Panc1 (cell line): ENCODE measurements at regions not wholly inside any gene's neighbourhood (a gene's known extent, or its start where the extent isn't known, plus 50 kb on each side); places are given as distances from the start of the nearest gene placed in this dataset.

Source experiments
- ATAC-seq: fragments of 200-7000 bp; cut with Tn5 transposase; 2 replicates; pipeline ENCODE4 v1.9.1; 2020; ENCODE audit warnings: mild to moderate bottlenecking, moderate library complexity
- BruUV-seq: library from RNA; stranded (reverse); fragments of 400-500 nt; replicated peaks from 2 replicates; lab custom pipeline; 2021; lab: Mats Ljungman, UMichigan
- CTCF ChIA-PET: fragments of 300-600 bp; sonication (Branson Sonifier 250); formaldehyde crosslinking; loops from one replicate; lab custom pipeline; 2022; ENCODE audit warnings: antibody characterized with exemption; lab: Charles Lee
- POLR2A ChIA-PET: fragments of 300-600 bp; sonication (Branson Sonifier 250); formaldehyde crosslinking; loops from one replicate; lab custom pipeline; 2022; ENCODE audit warnings: antibody characterized with exemption; lab: Charles Lee
- DNase-seq: peaks from one replicate; pipeline ENCODE4 v3.0.0-alpha.2; 2010; ENCODE audit warnings: low read depth, low spot score
- H3K27ac ChIP-seq: 2 replicates; pipeline ENCODE4 v1.5.1; 2011; ENCODE audit warnings: mild to moderate bottlenecking, low read length, inconsistent platforms
- H3K27me3 ChIP-seq: fragments of 200-500 bp; sonication (Bioruptor generic); 2 replicates; pipeline ENCODE4 v1.6.0; 2014; ENCODE audit warnings: low read length, inconsistent platforms; ENCODE audit not compliant: control insufficient read depth, insufficient read depth
- H3K36me3 ChIP-seq: fragments of 200-500 bp; sonication (Bioruptor generic); 2 replicates; pipeline ENCODE4 v1.5.1; 2014; ENCODE audit warnings: inconsistent platforms, mild to moderate bottlenecking, low read length, moderate library complexity; ENCODE audit not compliant: control insufficient read depth, insufficient read depth
- H3K4me1 ChIP-seq: 2 replicates; pipeline ENCODE4 v1.5.1; 2011; ENCODE audit warnings: inconsistent platforms, mild to moderate bottlenecking, low read length, moderate library complexity; ENCODE audit not compliant: control insufficient read depth, insufficient read depth
- H3K4me3 ChIP-seq, 2 experiments: 2 replicates each; pipeline ENCODE4 v1.5.1; 2011 to 2012; ENCODE audit warnings: low read depth in 2 of 2, low read length in 2 of 2, mild to moderate bottlenecking in 2 of 2, inconsistent platforms in 1 of 2, moderate library complexity in 1 of 2
- H3K9me3 ChIP-seq: fragments of 200-500 bp; sonication (Bioruptor generic); 2 replicates; pipeline ENCODE4 v1.5.1; 2014; ENCODE audit warnings: low read depth, mild to moderate bottlenecking, inconsistent platforms, low read length, moderate library complexity; ENCODE audit not compliant: control insufficient read depth, insufficient read depth
- POLR2AphosphoS5 ChIP-seq: IDR thresholded peaks from 2 replicates; pipeline ENCODE4 v1.6.1; 2012; ENCODE audit warnings: mild to moderate bottlenecking, low read depth, low read length, moderate library complexity
- REST ChIP-seq, 2 experiments: IDR thresholded peaks; 2 replicates each; pipeline ENCODE4 v1.6.1; 2011 to 2012; ENCODE audit warnings: low read depth in 2 of 2, control low read depth in 1 of 2, low read length in 1 of 2, mild to moderate bottlenecking in 1 of 2, moderate library complexity in 1 of 2; ENCODE audit not compliant: insufficient read depth in 1 of 2
- SIN3A ChIP-seq: IDR thresholded peaks from 2 replicates; pipeline ENCODE4 v1.6.1; 2012; ENCODE audit warnings: low read depth, mild to moderate bottlenecking, low read length, moderate library complexity, borderline replicate concordance; ENCODE audit not compliant: insufficient read depth
- TCF7L2 ChIP-seq: IDR thresholded peaks from 2 replicates; pipeline ENCODE4 v1.6.1; 2011; ENCODE audit warnings: mild to moderate bottlenecking, low read depth, low read length, inconsistent platforms
- in situ Hi-C: cut with HindIII; loops from 2 replicates; pipeline ENCODE4 v1.10.0; 2016; ENCODE audit warnings: low sequenced_read_pairs, low pct_unique_long_range_greater_than_20kb
- intact Hi-C: fragments of 100-400 bp; cut with micrococcal nuclease; formaldehyde crosslinking; loops from one replicate; pipeline ENCODE4 v1.10.0; 2022; ENCODE audit not compliant: unreplicated experiment
- TF ChIP-seq, protein P1 (sequence below): fragments of 450-650 bp; IDR thresholded peaks from 2 replicates; pipeline ENCODE4 v1.5.1; 2017; ENCODE audit warnings: mild to moderate bottlenecking

DNA sequence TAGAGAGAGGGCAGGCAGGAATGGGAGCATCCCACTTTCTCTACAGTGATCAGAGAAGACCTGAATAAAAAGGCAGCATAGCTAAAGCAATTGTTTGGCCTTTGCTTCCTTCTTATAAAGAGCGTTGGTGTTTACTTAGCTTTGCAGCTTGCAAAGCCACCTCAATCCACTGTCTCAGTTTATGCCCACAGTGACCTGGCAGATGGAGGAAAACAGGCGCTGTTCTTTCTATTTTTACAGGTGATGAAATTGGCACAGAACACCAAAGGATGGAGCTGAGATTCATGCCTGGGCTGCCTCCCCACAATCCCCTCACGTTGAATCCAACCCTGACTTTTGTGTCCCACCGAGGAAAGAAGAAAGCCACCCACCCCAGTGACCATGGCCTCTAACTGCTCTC lies 130.5 kb downstream of the TTLL2 start:
- ChIA-PET CTCF (interaction anchor here (0.6 kb wide), 1 partner anchor 865 kb away, joined by 3 read pairs; no protein-coding TSS in a partner anchor), POLR2A (no interaction called here)
- H3K27ac ChIP-seq = no peak overlapping the region
- in situ Hi-C loops = no loop called here
- no peak for TF ChIP-seq POLR2AphosphoS5
- TF ChIP-seq SIN3A = no peak
- H3K36me3 ChIP-seq = no peaks in the 10 kb centered on the region
- H3K4me3 ChIP-seq = no peak overlapping the region
- DNase-seq (no peak), ATAC-seq (no peak)
- H3K4me1 ChIP-seq = no peaks in the 10 kb centered on the region
- H3K9me3 ChIP-seq = no peaks in the 10 kb centered on the region; the same call in 1 of the 2 replicates
- peaks cover 25% of the 10 kb centered on the region for H3K27me3 ChIP-seq
- no TSS peak for BruUV-seq
- intact Hi-C loops = no loop called here

DNA sequence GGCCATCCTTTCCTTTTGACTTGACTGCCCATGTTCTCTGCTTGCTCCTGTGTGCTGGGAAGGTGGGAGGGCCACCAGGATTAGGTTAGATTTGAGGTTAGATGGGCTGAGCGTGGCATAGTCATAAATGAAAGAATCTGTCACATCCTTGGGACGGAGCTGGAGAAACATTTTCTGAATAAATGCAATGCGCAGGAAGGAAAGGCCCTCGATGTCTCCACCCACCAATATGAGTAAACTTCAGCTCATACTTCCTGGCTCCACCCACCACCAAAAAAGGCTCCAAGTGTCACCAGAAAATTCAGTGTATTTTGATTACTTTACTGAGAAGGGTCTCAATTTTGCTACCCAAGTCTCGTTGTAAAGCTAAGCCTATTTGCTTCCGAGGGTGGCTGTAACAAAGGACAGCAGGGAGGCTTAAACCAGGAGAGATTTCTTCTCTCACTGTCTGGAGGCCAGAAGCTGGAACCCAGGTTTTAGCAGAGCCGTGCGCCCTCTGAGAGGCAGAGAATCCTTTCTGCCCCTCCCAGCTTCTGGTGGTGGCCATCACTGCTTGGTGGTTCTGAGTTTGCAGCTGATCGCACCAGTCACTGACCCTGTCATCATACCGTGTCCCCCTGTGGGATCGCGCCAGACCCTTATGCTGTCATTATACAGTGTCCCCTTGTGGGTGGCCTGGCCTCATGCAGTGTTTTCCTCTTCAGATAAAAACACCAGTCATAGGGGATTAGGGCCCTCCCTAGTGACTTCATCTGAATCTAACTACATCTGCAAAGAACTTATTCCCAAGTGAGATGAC lies 137.8 kb downstream of the TTLL2 start:
- in situ Hi-C loops = no loop called here
- DNase-seq (no peak), ATAC-seq (no peak)
- BruUV-seq = no TSS peak
- ChIA-PET POLR2A (no interaction called here), CTCF (no interaction called here)
- peaks cover 25% of the 10 kb centered on the region for H3K27me3 ChIP-seq
- H3K9me3 ChIP-seq = no peaks in the 10 kb centered on the region
- intact Hi-C loops = no loop called here
- no peak for TF ChIP-seq TCF7L2
- TF ChIP-seq, protein P1, sequence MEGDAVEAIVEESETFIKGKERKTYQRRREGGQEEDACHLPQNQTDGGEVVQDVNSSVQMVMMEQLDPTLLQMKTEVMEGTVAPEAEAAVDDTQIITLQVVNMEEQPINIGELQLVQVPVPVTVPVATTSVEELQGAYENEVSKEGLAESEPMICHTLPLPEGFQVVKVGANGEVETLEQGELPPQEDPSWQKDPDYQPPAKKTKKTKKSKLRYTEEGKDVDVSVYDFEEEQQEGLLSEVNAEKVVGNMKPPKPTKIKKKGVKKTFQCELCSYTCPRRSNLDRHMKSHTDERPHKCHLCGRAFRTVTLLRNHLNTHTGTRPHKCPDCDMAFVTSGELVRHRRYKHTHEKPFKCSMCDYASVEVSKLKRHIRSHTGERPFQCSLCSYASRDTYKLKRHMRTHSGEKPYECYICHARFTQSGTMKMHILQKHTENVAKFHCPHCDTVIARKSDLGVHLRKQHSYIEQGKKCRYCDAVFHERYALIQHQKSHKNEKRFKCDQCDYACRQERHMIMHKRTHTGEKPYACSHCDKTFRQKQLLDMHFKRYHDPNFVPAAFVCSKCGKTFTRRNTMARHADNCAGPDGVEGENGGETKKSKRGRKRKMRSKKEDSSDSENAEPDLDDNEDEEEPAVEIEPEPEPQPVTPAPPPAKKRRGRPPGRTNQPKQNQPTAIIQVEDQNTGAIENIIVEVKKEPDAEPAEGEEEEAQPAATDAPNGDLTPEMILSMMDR = no peak
- no peak for TF ChIP-seq POLR2AphosphoS5
- TF ChIP-seq SIN3A = no peak
- TF ChIP-seq REST (IDR thresholded peaks at IDR 0.05; ENCODE audit: insufficient read depth in 1 of 2, low read depth in 2 of 2, low read length in 1 of 2) = no peak
- no peaks in the 10 kb centered on the region for H3K36me3 ChIP-seq
- H3K27ac ChIP-seq = no peak overlapping the region
- H3K4me3 ChIP-seq = no peak overlapping the region
- H3K4me1 ChIP-seq = no peaks in the 10 kb centered on the region

GRCh38 chr6:167464177-167464576 lies 139.3 kb downstream of the TTLL2 start:
- H3K36me3 ChIP-seq = no peaks in the 10 kb centered on the region
- no TSS peak for BruUV-seq
- ChIA-PET POLR2A (no interaction called here), CTCF (no interaction called here)
- H3K4me1 ChIP-seq = no peaks in the 10 kb centered on the region
- H3K4me3 ChIP-seq = no peak overlapping the region
- in situ Hi-C loops (no loop called here), intact Hi-C loops (no loop called here)
- no peaks in the 10 kb centered on the region for H3K9me3 ChIP-seq
- H3K27ac ChIP-seq = no peak overlapping the region
- no peak for TF ChIP-seq SIN3A
- no peak for TF ChIP-seq REST (IDR thresholded peaks at IDR 0.05; ENCODE audit: insufficient read depth in 1 of 2, low read depth in 2 of 2, low read length in 1 of 2)
- no peak for TF ChIP-seq TCF7L2
- TF ChIP-seq POLR2AphosphoS5 = no peak
- TF ChIP-seq, protein P1 = no peak
- ATAC-seq (no peak), DNase-seq (no peak)
- peaks cover 15% of the 10 kb centered on the region for H3K27me3 ChIP-seq
